Suprapubic skin (tissue), 4 donors: ENCODE measurements at regions not wholly inside any gene's neighbourhood (a gene's known extent, or its start where the extent isn't known, plus 50 kb on each side); places are given as distances from the start of the nearest gene placed in this dataset.

Source experiments
- EP300 ChIP-seq: sonication (generic); formaldehyde crosslinking; IDR thresholded peaks from one replicate; pipeline ENCODE4 v1.6.1; 2017; ENCODE audit warnings: antibody characterized with exemption
- POLR2A ChIP-seq, 2 donors: fragments of 450-650 bp; IDR thresholded peaks; one replicate each; pipeline ENCODE4 v1.6.1; 2017; ENCODE audit warnings: antibody characterized with exemption in 2 of 2, mild to moderate bottlenecking in 2 of 2, moderate library complexity in 2 of 2
- POLR2AphosphoS5 ChIP-seq, 3 donors: sonication (generic); formaldehyde crosslinking; IDR thresholded peaks; one replicate each; pipeline ENCODE4 v1.6.1; 2017; ENCODE audit warnings: antibody characterized with exemption in 3 of 3
- TF ChIP-seq, protein P1 (sequence below), 2 donors: fragments of 200-600 bp in 1 of 2; fragments of 450-650 bp in 1 of 2; sonication (generic) in 1 of 2; IDR thresholded peaks; one replicate each; pipeline ENCODE4 v1.5.1; 2016 to 2019; ENCODE audit warnings: antibody characterized with exemption in 2 of 2, mild to moderate bottlenecking in 1 of 2, moderate library complexity in 1 of 2

DNA sequence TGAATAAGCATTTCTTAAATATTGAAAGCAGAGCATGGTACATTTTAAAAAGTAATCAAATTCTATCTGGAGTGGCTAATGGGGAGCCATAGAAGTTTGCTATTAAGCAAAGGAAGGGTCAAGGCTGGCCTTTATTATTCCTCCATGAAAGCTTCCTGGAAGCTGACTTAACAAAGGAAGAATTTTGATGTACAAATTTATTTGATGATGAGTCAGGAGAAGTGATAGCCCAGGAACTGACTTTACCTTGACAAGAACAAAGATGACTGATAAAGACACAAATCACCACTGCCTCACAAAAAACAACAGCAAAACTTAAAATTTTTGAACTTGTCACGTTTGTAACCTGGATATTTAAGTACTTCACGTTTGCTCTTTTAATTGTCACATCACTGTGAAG lies 872.1 kb downstream of the PCDH7 start:
- no peak for TF ChIP-seq EP300
- no peak for TF ChIP-seq POLR2AphosphoS5 (IDR thresholded peaks at IDR 0.05)
- TF ChIP-seq, protein P1, sequence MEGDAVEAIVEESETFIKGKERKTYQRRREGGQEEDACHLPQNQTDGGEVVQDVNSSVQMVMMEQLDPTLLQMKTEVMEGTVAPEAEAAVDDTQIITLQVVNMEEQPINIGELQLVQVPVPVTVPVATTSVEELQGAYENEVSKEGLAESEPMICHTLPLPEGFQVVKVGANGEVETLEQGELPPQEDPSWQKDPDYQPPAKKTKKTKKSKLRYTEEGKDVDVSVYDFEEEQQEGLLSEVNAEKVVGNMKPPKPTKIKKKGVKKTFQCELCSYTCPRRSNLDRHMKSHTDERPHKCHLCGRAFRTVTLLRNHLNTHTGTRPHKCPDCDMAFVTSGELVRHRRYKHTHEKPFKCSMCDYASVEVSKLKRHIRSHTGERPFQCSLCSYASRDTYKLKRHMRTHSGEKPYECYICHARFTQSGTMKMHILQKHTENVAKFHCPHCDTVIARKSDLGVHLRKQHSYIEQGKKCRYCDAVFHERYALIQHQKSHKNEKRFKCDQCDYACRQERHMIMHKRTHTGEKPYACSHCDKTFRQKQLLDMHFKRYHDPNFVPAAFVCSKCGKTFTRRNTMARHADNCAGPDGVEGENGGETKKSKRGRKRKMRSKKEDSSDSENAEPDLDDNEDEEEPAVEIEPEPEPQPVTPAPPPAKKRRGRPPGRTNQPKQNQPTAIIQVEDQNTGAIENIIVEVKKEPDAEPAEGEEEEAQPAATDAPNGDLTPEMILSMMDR (IDR thresholded peaks at IDR 0.05): no peak
- no peak for TF ChIP-seq POLR2A (IDR thresholded peaks at IDR 0.05)
